ENCODE measurements at regions not wholly inside any gene's neighbourhood (a gene's known extent, or its start where the extent isn't known, plus 50 kb on each side); places are given as distances from the start of the nearest gene placed in this dataset.

DNA sequence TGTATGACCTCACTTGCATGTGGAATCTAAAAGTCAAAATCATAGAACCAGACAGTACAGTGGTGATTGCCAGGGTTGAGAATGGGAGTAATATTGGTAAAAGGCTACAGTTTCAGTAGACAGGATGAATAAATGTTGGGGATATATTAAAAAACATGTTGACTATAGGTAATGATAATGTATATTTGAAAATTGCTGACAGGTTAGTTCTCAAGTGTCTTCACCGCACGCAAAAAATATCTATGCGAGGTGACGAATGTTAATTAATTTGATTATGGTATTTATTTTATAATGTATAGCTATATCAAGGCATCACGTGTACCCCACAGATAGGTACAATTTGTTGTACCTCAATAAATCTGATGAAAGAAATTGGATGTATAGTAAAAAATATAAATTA is 909.6 kb upstream of the NDST4 start:
- ChIA-PET CTCF (no interaction called here), POLR2A (no interaction called here)
- Histone ChIP-seq H3K4me3 (ENCODE audit: low read length) (no peak overlapping the region), H3K9me3 (ENCODE audit: control insufficient read depth in 1 of 2, insufficient read depth in 1 of 2, low read length in 2 of 2) (peaks cover 4 to 22% of the 10 kb centered on the region in 2 experiments), H3K4me1 (ENCODE audit: insufficient read depth, low read length) (no peaks in the 10 kb centered on the region), H3K27ac (ENCODE audit: low read depth in 1 of 2, low read length in 2 of 2) (no peak overlapping the region), H3K36me3 (ENCODE audit: insufficient read depth, low read length) (no peaks in the 10 kb centered on the region), H3K27me3 (ENCODE audit: control insufficient read depth in 1 of 2, insufficient read depth in 2 of 2, low read length in 2 of 2) (no peaks in the 10 kb centered on the region)
- H3K27ac Mint-ChIP-seq: no peak overlapping the region
- H3K4me1 Mint-ChIP-seq (ENCODE audit: low read depth): no peaks in the 10 kb centered on the region
- intact Hi-C loops (cut with DNase I, micrococcal nuclease): no loop called here
- no peaks in the 10 kb centered on the region for H3K27me3 Mint-ChIP-seq
- TF ChIP-seq CTCF (IDR thresholded peaks at IDR 0.05): no peak
- ATAC-seq (ENCODE audit: poor library complexity) (no peak), DNase-seq (no peak)
- H3K36me3 Mint-ChIP-seq (ENCODE audit: low read depth): no peaks in the 10 kb centered on the region
- peaks cover 7% of the 10 kb centered on the region for H3K9me3 Mint-ChIP-seq
- no peak overlapping the region for H3K4me3 Mint-ChIP-seq

DNA sequence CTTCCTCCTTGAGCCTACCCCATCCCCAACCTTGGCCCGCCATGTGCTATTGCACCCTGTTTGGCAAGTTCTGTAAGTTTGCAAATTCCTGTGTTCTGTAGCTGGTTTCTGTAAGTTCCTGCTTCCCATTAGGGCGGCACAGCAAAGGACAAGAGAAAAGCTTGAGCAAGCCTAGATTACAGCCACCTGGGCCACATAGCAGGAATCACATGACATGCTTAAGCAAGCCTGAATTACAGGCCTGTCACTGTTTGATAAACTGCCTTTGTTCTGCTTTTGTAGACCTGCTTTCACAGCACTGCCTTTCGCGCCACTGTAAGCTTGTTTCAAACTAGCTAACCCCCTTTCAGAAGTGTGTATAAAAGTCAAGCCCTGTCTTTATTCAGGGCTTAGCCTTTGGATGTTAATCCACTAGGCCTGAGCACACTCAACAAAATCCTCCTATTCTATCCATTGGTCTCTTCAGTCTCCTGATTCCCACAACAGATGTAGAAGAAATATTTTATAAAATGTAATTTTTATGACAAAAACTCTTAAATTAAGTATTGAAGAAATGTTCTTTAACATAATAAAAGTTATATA is 906.8 kb upstream of the NDST4 start:
- Histone ChIP-seq H3K27me3 (ENCODE audit: control insufficient read depth in 1 of 2, insufficient read depth in 2 of 2, low read length in 2 of 2) (no peaks in the 10 kb centered on the region), H3K36me3 (ENCODE audit: insufficient read depth, low read length) (no peaks in the 10 kb centered on the region), H3K9me3 (ENCODE audit: control insufficient read depth in 1 of 2, insufficient read depth in 1 of 2, low read length in 2 of 2) (peaks cover 18 to 40% of the 10 kb centered on the region in 2 experiments), H3K4me3 (ENCODE audit: low read length) (no peak overlapping the region), H3K27ac (ENCODE audit: low read depth in 1 of 2, low read length in 2 of 2) (no peak overlapping the region), H3K4me1 (ENCODE audit: insufficient read depth, low read length) (no peaks in the 10 kb centered on the region)
- ChIA-PET POLR2A (no interaction called here), CTCF (no interaction called here)
- intact Hi-C loops (cut with DNase I, micrococcal nuclease): no loop called here
- Mint-ChIP-seq H3K4me3 (no peak overlapping the region), H3K27me3 (no peaks in the 10 kb centered on the region), H3K4me1 (ENCODE audit: low read depth) (no peaks in the 10 kb centered on the region), H3K9me3 (peaks cover 11% of the 10 kb centered on the region), H3K36me3 (ENCODE audit: low read depth) (no peaks in the 10 kb centered on the region), H3K27ac (no peak overlapping the region)
- TF ChIP-seq CTCF (IDR thresholded peaks at IDR 0.05): no peak
- DNase-seq (no peak), ATAC-seq (ENCODE audit: poor library complexity) (no peak)

- no peak for ATAC-seq (ENCODE audit: poor library complexity)
- Histone ChIP-seq H3K4me3 (ENCODE audit: low read length) (no peak overlapping the region), H3K27ac (ENCODE audit: low read depth in 1 of 2, low read length in 2 of 2) (no peak overlapping the region), H3K9me3 (ENCODE audit: control insufficient read depth in 1 of 2, insufficient read depth in 1 of 2, low read length in 2 of 2) (peaks cover 21 to 52% of the 10 kb centered on the region in 2 experiments), H3K4me1 (ENCODE audit: insufficient read depth, low read length) (no peaks in the 10 kb centered on the region), H3K27me3 (ENCODE audit: control insufficient read depth in 1 of 2, insufficient read depth in 2 of 2, low read length in 2 of 2) (no peaks in the 10 kb centered on the region), H3K36me3 (ENCODE audit: insufficient read depth, low read length) (no peaks in the 10 kb centered on the region)
- ChIA-PET CTCF (interaction anchor here (1.2 kb wide), 1 partner anchor 23 kb away, joined by 3 read pairs; no protein-coding TSS in a partner anchor), POLR2A (no interaction called here)
- H3K4me1 Mint-ChIP-seq (ENCODE audit: low read depth): no peaks in the 10 kb centered on the region
- intact Hi-C loops (cut with DNase I, micrococcal nuclease): no loop called here
- no peak overlapping the region for H3K27ac Mint-ChIP-seq
- no peaks in the 10 kb centered on the region for H3K27me3 Mint-ChIP-seq
- no peak for TF ChIP-seq CTCF (IDR thresholded peaks at IDR 0.05)
- no peaks in the 10 kb centered on the region for H3K36me3 Mint-ChIP-seq (ENCODE audit: low read depth)
- H3K9me3 Mint-ChIP-seq: peaks cover 15% of the 10 kb centered on the region
- no peak overlapping the region for H3K4me3 Mint-ChIP-seq
- no peak for DNase-seq
These were observed 905.4 kb upstream of the NDST4 start for GRCh38 chr4:116018831-116019230.
